CD14-positive monocyte (primary cell): ENCODE measurements at regions not wholly inside any gene's neighbourhood (a gene's known extent, or its start where the extent isn't known, plus 50 kb on each side); places are given as distances from the start of the nearest gene placed in this dataset.

Experiments
- DNase-seq, 3 donors: peaks; one replicate each; pipeline ENCODE4 v3.0.0-alpha.2; 2011 to 2022
- H2AFZ ChIP-seq: 2 replicates; pipeline ENCODE4 v1.6.0; 2012; ENCODE audit warnings: mild to moderate bottlenecking, low read depth, low read length, inconsistent platforms; ENCODE audit not compliant: insufficient read depth, poor library complexity, severe bottlenecking
- H3K27ac ChIP-seq, 2 donors: 1 replicate in 1 of 2; 2 replicates in 1 of 2; pipeline ENCODE4 v1.5.1; 2012 to 2013; ENCODE audit warnings: low read length in 2 of 2, control low read depth in 1 of 2, inconsistent platforms in 1 of 2, low read depth in 1 of 2, mild to moderate bottlenecking in 1 of 2
- H3K27me3 ChIP-seq, 2 donors: one replicate each; pipeline versions ENCODE4 v1.6.0 to v1.6.1; 2011 to 2013; ENCODE audit warnings: low read length in 2 of 2; ENCODE audit not compliant: control insufficient read depth in 2 of 2, insufficient read depth in 2 of 2
- H3K36me3 ChIP-seq, 2 donors: replicated peaks in 1 of 2; 1 replicate in 1 of 2; 2 replicates in 1 of 2; pipeline versions ENCODE4 v1.5.1 to v1.6.1; 2012 to 2013; ENCODE audit warnings: low read length in 2 of 2, control low read depth in 1 of 2, inconsistent platforms in 1 of 2, mild to moderate bottlenecking in 1 of 2; ENCODE audit not compliant: insufficient read depth in 2 of 2, control insufficient read depth in 1 of 2
- H3K4me1 ChIP-seq, 2 donors: 1 replicate in 1 of 2; 2 replicates in 1 of 2; pipeline versions ENCODE4 v1.5.1 to v1.6.1; 2012 to 2013; ENCODE audit warnings: low read length in 2 of 2, control low read depth in 1 of 2, inconsistent platforms in 1 of 2, mild to moderate bottlenecking in 1 of 2, moderate library complexity in 1 of 2; ENCODE audit not compliant: insufficient read depth in 2 of 2, control insufficient read depth in 1 of 2
- H3K4me2 ChIP-seq: replicated peaks from 2 replicates; pipeline ENCODE3; 2012; ENCODE audit warnings: low read length, moderate library complexity, mild to moderate bottlenecking; ENCODE audit not compliant: poor library complexity, severe bottlenecking; ENCODE audit errors: extremely low read depth
- H3K4me3 ChIP-seq, 3 experiments: fragments of 200-600 bp in 1 of 3; sonication (generic) in 1 of 3; replicated peaks in 1 of 3; 1 replicate in 2 of 3; 2 replicates in 1 of 3; pipeline ENCODE4 v1.5.1; 2011 to 2013; ENCODE audit warnings: low read length in 3 of 3, mild to moderate bottlenecking in 3 of 3, control low read depth in 2 of 3, low read depth in 2 of 3, inconsistent platforms in 1 of 3, moderate library complexity in 1 of 3
- H3K79me2 ChIP-seq: 2 replicates; pipeline ENCODE4 v1.6.0; 2012; ENCODE audit warnings: mild to moderate bottlenecking, control low read depth, inconsistent platforms, low read length, moderate library complexity; ENCODE audit not compliant: insufficient read depth
- H3K9ac ChIP-seq: 2 replicates; pipeline ENCODE4 v1.6.0; 2017; ENCODE audit warnings: low read length, mild to moderate bottlenecking; ENCODE audit not compliant: insufficient read depth, poor library complexity, severe bottlenecking
- H3K9me3 ChIP-seq, 2 donors: replicated peaks in 1 of 2; 1 replicate in 1 of 2; 2 replicates in 1 of 2; pipeline versions ENCODE4 v1.5.1 to v1.6.1; 2012 to 2013; ENCODE audit warnings: low read length in 2 of 2, control low read depth in 1 of 2; ENCODE audit not compliant: control insufficient read depth in 1 of 2, insufficient read depth in 1 of 2
- H4K20me1 ChIP-seq: 2 replicates; pipeline ENCODE4 v1.6.0; 2012; ENCODE audit warnings: mild to moderate bottlenecking, low read length, control low read depth, moderate library complexity; ENCODE audit not compliant: insufficient read depth
- H3K27ac Mint-ChIP-seq, 7 donors: one replicate each; pipeline ENCODE4 v1.8.0; 2020; ENCODE audit warnings: mild to moderate bottlenecking in 7 of 7, mixed read lengths in 7 of 7, moderate library complexity in 6 of 7, inconsistent platforms in 2 of 7
- H3K27me3 Mint-ChIP-seq, 3 donors: one replicate each; pipeline ENCODE4 v1.8.0; 2021 to 2022; ENCODE audit warnings: low read depth in 3 of 3, mild to moderate bottlenecking in 3 of 3, mixed read lengths in 3 of 3, moderate library complexity in 3 of 3, inconsistent platforms in 1 of 3
- H3K36me3 Mint-ChIP-seq, 2 donors: one replicate each; pipeline ENCODE4 v1.8.0; 2020; ENCODE audit warnings: mixed read lengths in 2 of 2, inconsistent platforms in 1 of 2, mild to moderate bottlenecking in 1 of 2
- H3K4me1 Mint-ChIP-seq: one replicate; pipeline ENCODE4 v1.8.0; 2020; ENCODE audit warnings: mild to moderate bottlenecking, mixed read lengths
- H3K4me3 Mint-ChIP-seq, 2 donors: one replicate each; pipeline ENCODE4 v1.8.0; 2020; ENCODE audit warnings: mild to moderate bottlenecking in 2 of 2, mixed read lengths in 2 of 2, moderate library complexity in 1 of 2
- H3K9me3 Mint-ChIP-seq, 7 donors: one replicate each; pipeline ENCODE4 v1.8.0; 2020 to 2022; ENCODE audit warnings: mixed read lengths in 7 of 7, mild to moderate bottlenecking in 6 of 7, moderate library complexity in 6 of 7, inconsistent platforms in 2 of 7
- CTCF ChIP-seq: fragments of 200-600 bp; IDR thresholded peaks from one replicate; pipeline ENCODE4 v1.8.0; 2022; ENCODE audit warnings: antibody characterized with exemption, mild to moderate bottlenecking
- WGBS: methylation state at CpG from one replicate; pipeline ENCODE4 v1.1.5; 2013; ENCODE audit warnings: missing lambda C conversion rate; ENCODE audit not compliant: insufficient coverage; 5-methylcytosine and 5-hydroxymethylcytosine counted together
- intact Hi-C, 2 donors: fragments of 100-400 bp; cut with micrococcal nuclease; formaldehyde crosslinking; loops; one replicate each; pipeline versions ENCODE4 v1.15.0 to v1.15.1; 2023

GRCh38 chr2:79275863-79276262, 116.3 kb upstream of the REG3A start:
- Histone ChIP-seq H3K36me3 (no peaks in the 10 kb centered on the region), H3K79me2 (no peaks in the 10 kb centered on the region), H3K4me3 (no peak overlapping the region), H3K4me2 (no peak overlapping the region), H3K9ac (no peak overlapping the region), H3K9me3 (peaks cover 5 to 16% of the 10 kb centered on the region in 2 donors), H3K4me1 (no peaks in the 10 kb centered on the region), H3K27ac (no peak overlapping the region), H4K20me1 (no peaks in the 10 kb centered on the region), H2AFZ (no peak overlapping the region), H3K27me3 (no peaks in the 10 kb centered on the region)
- Mint-ChIP-seq H3K4me3 (no peak overlapping the region), H3K9me3 (peaks cover 0 to 9% (median 4%) of the 10 kb centered on the region in 7 donors), H3K36me3 (no peaks in the 10 kb centered on the region), H3K27me3 (peaks cover 0 to 1% (median 0%) of the 10 kb centered on the region in 3 donors), H3K27ac (no peak overlapping the region), H3K4me1 (no peaks in the 10 kb centered on the region)
- TF ChIP-seq CTCF, result no peak
- DNase-seq, result no peak
- WGBS, result 94% methylated on average over 2 of the region's 3 CpGs
- intact Hi-C loops, result no loop called here

- Mint-ChIP-seq H3K4me3 (no peak overlapping the region), H3K27ac (no peak overlapping the region), H3K27me3 (peaks cover 0 to 1% (median 0%) of the 10 kb centered on the region in 3 donors), H3K36me3 (no peaks in the 10 kb centered on the region), H3K4me1 (no peaks in the 10 kb centered on the region), H3K9me3 (peaks cover 0 to 9% (median 7%) of the 10 kb centered on the region in 7 donors)
- no peaks in the 10 kb centered on the region for H3K4me1 ChIP-seq
- TF ChIP-seq CTCF, result no peak
- intact Hi-C loops, result no loop called here
- no CpG with 5 or more reads among the region's 2 CpGs for WGBS
- no peak overlapping the region for H3K9ac ChIP-seq
- H3K27ac ChIP-seq, result no peak overlapping the region
- H2AFZ ChIP-seq, result no peak overlapping the region
- H3K79me2 ChIP-seq, result no peaks in the 10 kb centered on the region
- no peaks in the 10 kb centered on the region for H4K20me1 ChIP-seq
- no peaks in the 10 kb centered on the region for H3K36me3 ChIP-seq
- no peak overlapping the region for H3K4me2 ChIP-seq
- DNase-seq, result no peak
- no peak overlapping the region for H3K4me3 ChIP-seq
- H3K9me3 ChIP-seq, result peaks cover 5 to 16% of the 10 kb centered on the region in 2 donors
- no peaks in the 10 kb centered on the region for H3K27me3 ChIP-seq
Measured at GRCh38 chr2:79275197-79275596, 115.6 kb upstream of the REG3A start.
